ENCODE measurements at regions not wholly inside any gene's neighbourhood (a gene's known extent, or its start where the extent isn't known, plus 50 kb on each side); places are given as distances from the start of the nearest gene placed in this dataset.
A peak's percentile ranks its signal among the peaks of the same experiment; 100 is the strongest.

DNA sequence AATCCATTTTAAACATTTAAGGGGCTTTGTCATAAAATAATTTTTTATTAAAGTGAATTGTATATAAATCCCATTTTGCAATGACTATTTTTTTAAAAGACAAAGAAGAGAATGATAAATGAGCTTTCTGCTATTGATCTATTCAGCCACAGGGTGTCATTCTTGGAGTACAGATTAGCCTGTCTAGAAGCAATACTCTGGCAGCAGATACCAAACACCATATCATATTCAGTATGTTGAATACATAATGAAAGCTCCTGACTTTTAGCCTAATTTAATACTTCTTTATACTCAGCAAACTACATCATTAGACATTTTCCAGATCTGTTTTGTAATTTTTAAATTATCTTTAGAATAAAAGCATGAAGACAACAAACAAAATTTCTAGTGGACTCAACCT, 496.3 kb downstream of the PDGFC start:
- no peaks in the 10 kb centered on the region for H3K9me3 ChIP-seq
- H3K27ac ChIP-seq = no peak overlapping the region
- H3K27me3 ChIP-seq = no peaks in the 10 kb centered on the region
- no peaks in the 10 kb centered on the region for H3K36me3 ChIP-seq
- no peaks in the 10 kb centered on the region for H3K4me1 ChIP-seq
- TF ChIP-seq POLR2A (IDR thresholded peaks at IDR 0.05) (no peak), POLR2AphosphoS5 (IDR thresholded peaks at IDR 0.05) (no peak), CTCF (IDR thresholded peaks at IDR 0.05) (peak; percentile 8 to 41 (median 31)), EP300 (IDR thresholded peaks at IDR 0.05) (no peak)
- H3K4me3 ChIP-seq = no peak overlapping the region
- ATAC-seq = no peak

GRCh38 chr4:156473151-156473550, 498.4 kb downstream of the PDGFC start:
- H3K27ac ChIP-seq = no peak overlapping the region
- no peak for ATAC-seq
- WGBS, 2 donors (ENCODE audit: low coverage in 1 of 2) = 93 to 98% methylated on average over 3 of the region's 3 CpGs
- H3K36me3 ChIP-seq = no peaks in the 10 kb centered on the region
- H3K4me3 ChIP-seq = no peak overlapping the region
- H3K4me1 ChIP-seq = no peaks in the 10 kb centered on the region
- TF ChIP-seq POLR2AphosphoS5 (IDR thresholded peaks at IDR 0.05) (no peak), CTCF (IDR thresholded peaks at IDR 0.05) (no peak), EP300 (IDR thresholded peaks at IDR 0.05) (no peak), POLR2A (IDR thresholded peaks at IDR 0.05) (no peak)
- no peaks in the 10 kb centered on the region for H3K9me3 ChIP-seq
- H3K27me3 ChIP-seq = no peaks in the 10 kb centered on the region

GRCh38 chr4:156472624-156473023, 499.0 kb downstream of the PDGFC start:
- H3K27me3 ChIP-seq = no peaks in the 10 kb centered on the region
- WGBS, 2 donors (ENCODE audit: low coverage in 1 of 2) = 83 to 90% methylated on average over 1 of the region's 1 CpG
- H3K4me3 ChIP-seq = no peak overlapping the region
- no peaks in the 10 kb centered on the region for H3K9me3 ChIP-seq
- H3K27ac ChIP-seq = no peak overlapping the region
- H3K36me3 ChIP-seq = no peaks in the 10 kb centered on the region
- TF ChIP-seq POLR2AphosphoS5 (IDR thresholded peaks at IDR 0.05) = no peak
- TF ChIP-seq EP300 (IDR thresholded peaks at IDR 0.05) = no peak
- no peak for TF ChIP-seq CTCF (IDR thresholded peaks at IDR 0.05)
- TF ChIP-seq POLR2A (IDR thresholded peaks at IDR 0.05) = no peak
- ATAC-seq = no peak
- H3K4me1 ChIP-seq = no peaks in the 10 kb centered on the region

- Histone ChIP-seq H3K4me1 (no peaks in the 10 kb centered on the region), H3K27ac (no peak overlapping the region), H3K4me3 (no peak overlapping the region), H3K36me3 (no peaks in the 10 kb centered on the region), H3K9me3 (no peaks in the 10 kb centered on the region), H3K27me3 (no peaks in the 10 kb centered on the region)
- TF ChIP-seq EP300 (IDR thresholded peaks at IDR 0.05) (no peak), CTCF (IDR thresholded peaks at IDR 0.05) (no peak), POLR2A (IDR thresholded peaks at IDR 0.05) (no peak), POLR2AphosphoS5 (IDR thresholded peaks at IDR 0.05) (no peak)
- WGBS, 2 donors (ENCODE audit: low coverage in 1 of 2) = 82 to 88% methylated on average over 4 of the region's 5 CpGs
- ATAC-seq = no peak
Measured at GRCh38 chr4:156459584-156459983, 505.9 kb upstream of the CTSO start.

DNA sequence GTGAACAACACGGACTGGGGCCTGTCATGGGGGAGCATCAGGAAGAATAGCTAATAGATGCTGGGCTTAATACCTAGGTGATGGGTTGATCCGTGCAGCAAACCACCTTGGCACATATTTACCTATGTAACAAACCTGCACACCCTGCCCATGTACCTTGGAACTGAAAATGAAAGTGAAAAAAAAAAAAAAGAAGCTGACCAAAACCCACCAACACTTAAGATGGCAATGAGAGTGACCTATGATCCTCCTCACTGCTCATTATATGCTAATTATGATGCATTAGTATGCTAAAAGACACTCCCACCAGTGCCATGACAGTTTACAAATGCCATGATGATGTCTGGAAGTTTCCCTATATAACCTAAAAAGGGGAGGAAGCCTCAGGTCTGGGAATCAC, 503.2 kb upstream of the CTSO start:
- Histone ChIP-seq H3K4me3 (no peak overlapping the region), H3K27me3 (no peaks in the 10 kb centered on the region), H3K4me1 (no peaks in the 10 kb centered on the region), H3K9me3 (no peaks in the 10 kb centered on the region), H3K27ac (no peak overlapping the region), H3K36me3 (no peaks in the 10 kb centered on the region)
- 100% methylated on average over 2 of the region's 2 CpGs for WGBS, 2 donors (ENCODE audit: low coverage in 1 of 2)
- ATAC-seq = no peak
- TF ChIP-seq EP300 (IDR thresholded peaks at IDR 0.05) (no peak), CTCF (IDR thresholded peaks at IDR 0.05) (no peak), POLR2A (IDR thresholded peaks at IDR 0.05) (no peak), POLR2AphosphoS5 (IDR thresholded peaks at IDR 0.05) (no peak)

Measured in gastroesophageal sphincter (tissue), 4 donors.